Left lung (tissue), 4 donors: ENCODE measurements at regions not wholly inside any gene's neighbourhood (a gene's known extent, or its start where the extent isn't known, plus 50 kb on each side); places are given as distances from the start of the nearest gene placed in this dataset.

ENCODE experiments used
- ATAC-seq: fragments of 200-7000 bp; cut with Tn5 transposase; one replicate; pipeline ENCODE4 v1.9.1; 2020; ENCODE audit warnings: moderate library complexity
- DNase-seq, 4 donors: peaks; one replicate each; pipeline ENCODE4 v3.0.0-alpha.2; 2013 to 2020
- H3K27ac ChIP-seq, 2 donors: fragments of 200-600 bp; sonication (generic) in 1 of 2; one replicate each; pipeline versions ENCODE4 v1.5.0 to v1.8.0; 2020 to 2021
- H3K27me3 ChIP-seq, 2 donors: fragments of 200-600 bp; sonication (generic) in 1 of 2; one replicate each; pipeline versions ENCODE4 v1.5.0 to v1.8.0; 2020 to 2021
- H3K36me3 ChIP-seq, 2 donors: fragments of 200-600 bp; sonication (generic) in 1 of 2; one replicate each; pipeline versions ENCODE4 v1.5.0 to v1.8.0; 2020 to 2021
- H3K4me1 ChIP-seq, 2 donors: fragments of 200-600 bp; one replicate each; pipeline ENCODE4 v1.8.0; 2021
- H3K4me3 ChIP-seq, 2 donors: fragments of 200-600 bp; sonication (generic) in 1 of 2; one replicate each; pipeline versions ENCODE4 v1.5.0 to v1.8.0; 2020 to 2021; ENCODE audit warnings: mild to moderate bottlenecking in 1 of 2
- H3K9me3 ChIP-seq, 2 donors: fragments of 200-600 bp; sonication (generic) in 1 of 2; one replicate each; pipeline versions ENCODE4 v1.5.0 to v1.8.0; 2020 to 2021
- CTCF ChIP-seq, 2 donors: fragments of 200-600 bp; sonication (generic) in 1 of 2; IDR thresholded peaks; one replicate each; pipeline versions ENCODE4 v1.5.0 to v1.8.0; 2021; ENCODE audit warnings: antibody characterized with exemption in 2 of 2
- intact Hi-C, 2 donors: fragments of 100-400 bp; cut with DNase I; formaldehyde crosslinking; loops; one replicate each; pipeline versions ENCODE4 v1.11.2 to v1.14.2; 2022
- donor health status: DM: no; HTN: yes; CAD: no.
- donor health status: DM: no; HTN: no; CAD: no.

- no peak for DNase-seq
- Histone ChIP-seq H3K27ac (no peak overlapping the region), H3K27me3 (no peaks in the 10 kb centered on the region), H3K4me3 (no peak overlapping the region), H3K4me1 (no peaks in the 10 kb centered on the region), H3K9me3 (no peaks in the 10 kb centered on the region), H3K36me3 (no peaks in the 10 kb centered on the region)
- no peak for TF ChIP-seq CTCF (IDR thresholded peaks at IDR 0.05)
- no peak for ATAC-seq
- intact Hi-C loops, result no loop called here
These were observed 232.4 kb upstream of the BRINP1 start for GRCh38 chr9:119601632-119602031.

- no peaks in the 10 kb centered on the region for H3K4me1 ChIP-seq
- ATAC-seq, result no peak
- no peak for DNase-seq
- H3K27me3 ChIP-seq, result no peaks in the 10 kb centered on the region
- no peaks in the 10 kb centered on the region for H3K9me3 ChIP-seq
- no peak overlapping the region for H3K27ac ChIP-seq
- H3K36me3 ChIP-seq, result no peaks in the 10 kb centered on the region
- H3K4me3 ChIP-seq, result no peak overlapping the region
- TF ChIP-seq CTCF (IDR thresholded peaks at IDR 0.05), result no peak
- intact Hi-C loops, result no loop called here
These were observed 228.3 kb upstream of the BRINP1 start for GRCh38 chr9:119597499-119597898.

GRCh38 chr9:119596703-119597102, 227.5 kb upstream of the BRINP1 start:
- no peak for TF ChIP-seq CTCF (IDR thresholded peaks at IDR 0.05)
- H3K4me1 ChIP-seq, result no peaks in the 10 kb centered on the region
- no peaks in the 10 kb centered on the region for H3K36me3 ChIP-seq
- ATAC-seq (no peak), DNase-seq (no peak)
- no peaks in the 10 kb centered on the region for H3K27me3 ChIP-seq
- no peaks in the 10 kb centered on the region for H3K9me3 ChIP-seq
- intact Hi-C loops, result no loop called here
- H3K27ac ChIP-seq, result no peak overlapping the region
- no peak overlapping the region for H3K4me3 ChIP-seq

- no peaks in the 10 kb centered on the region for H3K27me3 ChIP-seq
- ATAC-seq (no peak), DNase-seq (no peak)
- no peaks in the 10 kb centered on the region for H3K36me3 ChIP-seq
- no peak overlapping the region for H3K4me3 ChIP-seq
- H3K4me1 ChIP-seq, result no peaks in the 10 kb centered on the region
- TF ChIP-seq CTCF (IDR thresholded peaks at IDR 0.05), result no peak
- H3K9me3 ChIP-seq, result no peaks in the 10 kb centered on the region
- intact Hi-C loops, result no loop called here
- H3K27ac ChIP-seq, result no peak overlapping the region
These were observed 219.9 kb upstream of the BRINP1 start for GRCh38 chr9:119588874-119589744.

- ATAC-seq (no peak), DNase-seq (no peak)
- Histone ChIP-seq H3K9me3 (no peaks in the 10 kb centered on the region), H3K27ac (no peak overlapping the region), H3K36me3 (no peaks in the 10 kb centered on the region), H3K27me3 (no peaks in the 10 kb centered on the region), H3K4me1 (no peaks in the 10 kb centered on the region), H3K4me3 (no peak overlapping the region)
- TF ChIP-seq CTCF (IDR thresholded peaks at IDR 0.05), result no peak
- intact Hi-C loops, result no loop called here
These were observed 208.6 kb upstream of the BRINP1 start for GRCh38 chr9:119577881-119578280.
